Tibial nerve (tissue), 4 donors: ENCODE measurements at regions not wholly inside any gene's neighbourhood (a gene's known extent, or its start where the extent isn't known, plus 50 kb on each side); places are given as distances from the start of the nearest gene placed in this dataset.

Source experiments
- EP300 ChIP-seq, 2 donors: sonication (generic); formaldehyde crosslinking; IDR thresholded peaks; one replicate each; pipeline ENCODE4 v1.6.1; 2017; ENCODE audit warnings: antibody characterized with exemption in 2 of 2, mild to moderate bottlenecking in 1 of 2
- POLR2A ChIP-seq, 2 donors: fragments of 450-650 bp; IDR thresholded peaks; one replicate each; pipeline ENCODE4 v1.6.1; 2017; ENCODE audit warnings: antibody characterized with exemption in 2 of 2, mild to moderate bottlenecking in 2 of 2, moderate library complexity in 2 of 2
- TF ChIP-seq, protein P1 (sequence below), 5 experiments: fragments of 200-600 bp in 3 of 5; fragments of 450-650 bp in 2 of 5; sonication (generic) in 3 of 5; IDR thresholded peaks; one replicate each; pipeline ENCODE4 v1.5.1; 2016 to 2019; ENCODE audit warnings: antibody characterized with exemption in 5 of 5, mild to moderate bottlenecking in 3 of 5, moderate library complexity in 2 of 5

DNA sequence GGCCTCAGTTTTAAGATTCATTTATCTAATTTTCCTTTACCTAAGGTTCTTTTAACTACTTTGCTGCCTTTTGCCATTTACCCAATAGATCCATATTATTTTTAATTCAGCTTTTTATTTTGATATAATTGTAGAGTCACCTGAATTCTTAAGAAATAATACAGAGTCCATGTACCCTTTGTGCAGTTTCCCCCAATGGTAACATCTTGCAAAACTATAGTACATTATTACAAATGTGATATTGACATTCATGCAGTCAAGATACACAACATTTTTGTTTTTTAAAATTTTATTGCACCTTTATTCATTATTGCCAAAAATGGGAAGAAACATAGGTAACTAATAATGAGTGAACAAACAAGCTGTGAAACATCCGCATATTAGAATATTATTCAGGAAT lies 208.7 kb upstream of the WDFY3 start:
- TF ChIP-seq, protein P1, sequence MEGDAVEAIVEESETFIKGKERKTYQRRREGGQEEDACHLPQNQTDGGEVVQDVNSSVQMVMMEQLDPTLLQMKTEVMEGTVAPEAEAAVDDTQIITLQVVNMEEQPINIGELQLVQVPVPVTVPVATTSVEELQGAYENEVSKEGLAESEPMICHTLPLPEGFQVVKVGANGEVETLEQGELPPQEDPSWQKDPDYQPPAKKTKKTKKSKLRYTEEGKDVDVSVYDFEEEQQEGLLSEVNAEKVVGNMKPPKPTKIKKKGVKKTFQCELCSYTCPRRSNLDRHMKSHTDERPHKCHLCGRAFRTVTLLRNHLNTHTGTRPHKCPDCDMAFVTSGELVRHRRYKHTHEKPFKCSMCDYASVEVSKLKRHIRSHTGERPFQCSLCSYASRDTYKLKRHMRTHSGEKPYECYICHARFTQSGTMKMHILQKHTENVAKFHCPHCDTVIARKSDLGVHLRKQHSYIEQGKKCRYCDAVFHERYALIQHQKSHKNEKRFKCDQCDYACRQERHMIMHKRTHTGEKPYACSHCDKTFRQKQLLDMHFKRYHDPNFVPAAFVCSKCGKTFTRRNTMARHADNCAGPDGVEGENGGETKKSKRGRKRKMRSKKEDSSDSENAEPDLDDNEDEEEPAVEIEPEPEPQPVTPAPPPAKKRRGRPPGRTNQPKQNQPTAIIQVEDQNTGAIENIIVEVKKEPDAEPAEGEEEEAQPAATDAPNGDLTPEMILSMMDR (IDR thresholded peaks at IDR 0.05) = no peak
- TF ChIP-seq EP300 (IDR thresholded peaks at IDR 0.05) (no peak), POLR2A (IDR thresholded peaks at IDR 0.05) (no peak)
